SK-N-SH (cell line): ENCODE measurements at regions not wholly inside any gene's neighbourhood (a gene's known extent, or its start where the extent isn't known, plus 50 kb on each side); places are given as distances from the start of the nearest gene placed in this dataset.

ENCODE experiments used
- CTCF ChIA-PET: fragments of 300-600, 350-600 bp; formaldehyde crosslinking; extraction: SDS; loops from one replicate; lab custom pipeline; 2021; lab: Yijun Ruan, JAX
- POLR2A ChIA-PET: fragments of 350-600 bp; sonication (Branson Sonifier 250); formaldehyde crosslinking; extraction: SDS; loops from one replicate; lab custom pipeline; 2020; ENCODE audit warnings: antibody characterized with exemption, inconsistent platforms; lab: Yijun Ruan, JAX
- DNase-seq: peaks from one replicate; pipeline ENCODE4 v3.0.0; 2012
- H2AFZ ChIP-seq: fragments of 200-600 bp; sonication (generic); 2 replicates; pipeline ENCODE4 v1.8.1; 2016; ENCODE audit warnings: antibody characterized with exemption, mild to moderate bottlenecking, low read depth
- H3F3A ChIP-seq: fragments of 200-600 bp; sonication (generic); replicated peaks from 2 replicates; pipeline ENCODE3; 2016; ENCODE audit warnings: antibody characterized with exemption, mild to moderate bottlenecking; ENCODE audit not compliant: insufficient read depth
- H3K27ac ChIP-seq, 2 experiments: fragments of 200-500 bp in 1 of 2; fragments of 200-600 bp in 1 of 2; sonication (Bioruptor generic) in 1 of 2; sonication (generic), shearing (Covaris generic) in 1 of 2; 2 replicates each; pipeline versions ENCODE4 v1.5.1 to v1.6.1; 2014 to 2016; ENCODE audit warnings: low read depth in 2 of 2, inconsistent platforms in 1 of 2, low read length in 1 of 2, mild to moderate bottlenecking in 1 of 2, mixed read lengths in 1 of 2
- H3K27me3 ChIP-seq: fragments of 200-600 bp; sonication (generic), shearing (Covaris generic); 2 replicates; pipeline ENCODE4 v1.6.1; 2016; ENCODE audit warnings: mixed run types; ENCODE audit not compliant: insufficient read depth
- H3K36me3 ChIP-seq, 2 experiments: fragments of 200-500 bp in 1 of 2; fragments of 200-600 bp in 1 of 2; sonication (Bioruptor generic) in 1 of 2; sonication (generic) in 1 of 2; replicated peaks in 1 of 2; 2 replicates each; pipeline versions ENCODE3 to v1.5.1; 2014 to 2016; ENCODE audit warnings: low read length in 1 of 2, mild to moderate bottlenecking in 1 of 2; ENCODE audit not compliant: insufficient read depth in 2 of 2, control insufficient read depth in 1 of 2
- H3K4me1 ChIP-seq, 2 experiments: fragments of 200-500 bp in 1 of 2; fragments of 200-600 bp in 1 of 2; sonication (Bioruptor generic) in 1 of 2; sonication (generic), shearing (Covaris generic) in 1 of 2; 2 replicates each; pipeline versions ENCODE4 v1.5.1 to v1.6.1; 2014 to 2016; ENCODE audit warnings: low read depth in 1 of 2, low read length in 1 of 2, mixed run types in 1 of 2; ENCODE audit not compliant: insufficient read depth in 2 of 2, control insufficient read depth in 1 of 2
- H3K4me2 ChIP-seq: fragments of 200-600 bp; sonication (generic), shearing (Covaris generic); 2 replicates; pipeline ENCODE4 v1.6.1; 2017; ENCODE audit warnings: mixed run types
- H3K4me3 ChIP-seq, 2 experiments: fragments of 200-500 bp in 1 of 2; fragments of 200-600 bp in 1 of 2; sonication (Bioruptor generic) in 1 of 2; sonication (generic), shearing (Covaris generic) in 1 of 2; 2 replicates each; pipeline versions ENCODE4 v1.5.1 to v1.8.1; 2014 to 2016; ENCODE audit warnings: low read depth in 2 of 2, inconsistent platforms in 1 of 2, low read length in 1 of 2, mild to moderate bottlenecking in 1 of 2, mixed read lengths in 1 of 2, moderate library complexity in 1 of 2
- H3K79me2 ChIP-seq: fragments of 200-600 bp; sonication (generic); 2 replicates; pipeline ENCODE4 v1.8.1; 2017; ENCODE audit warnings: mild to moderate bottlenecking; ENCODE audit not compliant: insufficient read depth
- H3K9ac ChIP-seq: fragments of 200-600 bp; sonication (generic); 2 replicates; pipeline ENCODE4 v1.6.1; 2017; ENCODE audit warnings: mixed run types
- H3K9me2 ChIP-seq: fragments of 200-600 bp; sonication (generic); 2 replicates; pipeline ENCODE4 v1.6.1; 2017; ENCODE audit warnings: mixed run types
- H3K9me3 ChIP-seq: fragments of 200-600 bp; sonication (generic); 2 replicates; pipeline ENCODE4 v1.6.1; 2017; ENCODE audit warnings: mixed run types, mild to moderate bottlenecking, moderate library complexity
- H4K20me1 ChIP-seq: fragments of 200-600 bp; sonication (generic); 2 replicates; pipeline ENCODE4 v1.6.1; 2017; ENCODE audit warnings: mild to moderate bottlenecking, mixed run types; ENCODE audit not compliant: insufficient read depth
- CHD2 ChIP-seq: fragments of 150-350 bp; IDR thresholded peaks from 2 replicates; pipeline ENCODE4 v1.6.1; 2018; ENCODE audit warnings: low read length; ENCODE audit not compliant: partially characterized antibody
- CTCF ChIP-seq: fragments of 200-600 bp; sonication (generic); IDR thresholded peaks from 2 replicates; pipeline ENCODE4 v1.6.1; 2017; ENCODE audit warnings: antibody characterized with exemption, mild to moderate bottlenecking, moderate library complexity
- EP300 ChIP-seq, 2 experiments: IDR thresholded peaks; 2 replicates each; pipeline versions ENCODE4 v1.4.0 to v1.6.1; 2012; ENCODE audit warnings: borderline replicate concordance in 1 of 2, low read depth in 1 of 2, low read length in 1 of 2
- FOXM1 ChIP-seq: IDR thresholded peaks from 2 replicates; pipeline ENCODE4 v1.4.0; 2012; ENCODE audit warnings: low read depth, mild to moderate bottlenecking
- GATA2 ChIP-seq: sonication (generic); formaldehyde crosslinking; IDR thresholded peaks from 2 replicates; pipeline ENCODE4 v1.5.0; 2020; ENCODE audit warnings: mild to moderate bottlenecking, missing genetic modification reagents
- JUND ChIP-seq: IDR thresholded peaks from 2 replicates; pipeline ENCODE4 v1.4.0; 2012
- MXI1 ChIP-seq: IDR thresholded peaks from 2 replicates; pipeline ENCODE4 v1.6.1; 2012; ENCODE audit warnings: mild to moderate bottlenecking, low read depth, low read length, improper control_type of control experiment
- NFIC ChIP-seq: IDR thresholded peaks from 2 replicates; pipeline ENCODE4 v1.4.0; 2012; ENCODE audit warnings: borderline replicate concordance
- POLR2AphosphoS5 ChIP-seq: IDR thresholded peaks from 2 replicates; pipeline ENCODE4 v1.6.1; 2012; ENCODE audit warnings: low read depth, low read length
- RXRA ChIP-seq: IDR thresholded peaks from 2 replicates; pipeline ENCODE4 v1.4.0; 2012; ENCODE audit warnings: low read depth, mild to moderate bottlenecking, borderline replicate concordance
- SIN3A ChIP-seq: IDR thresholded peaks from 2 replicates; pipeline ENCODE4 v1.6.1; 2012; ENCODE audit warnings: low read depth, mild to moderate bottlenecking, low read length, moderate library complexity, borderline replicate concordance
- SMC3 ChIP-seq: IDR thresholded peaks from 2 replicates; pipeline ENCODE4 v1.6.1; 2012; ENCODE audit warnings: low read depth, low read length, improper control_type of control experiment
- TAF1 ChIP-seq: IDR thresholded peaks from 2 replicates; pipeline ENCODE4 v1.6.1; 2012; ENCODE audit warnings: low read depth, mild to moderate bottlenecking, low read length, moderate library complexity, borderline replicate concordance
- TCF12 ChIP-seq: IDR thresholded peaks from 2 replicates; pipeline ENCODE4 v1.4.0; 2012
- USF2 ChIP-seq: fragments of 150-350 bp; IDR thresholded peaks from 2 replicates; pipeline ENCODE4 v1.6.1; 2017; ENCODE audit warnings: antibody characterized with exemption, low read length, low read depth, borderline replicate concordance
- WGBS: methylation state at CpG from one replicate; pipeline ENCODE4 v1.1.6; 2017; ENCODE audit warnings: low lambda C conversion rate; 5-methylcytosine and 5-hydroxymethylcytosine counted together
- TF ChIP-seq, protein P1 (sequence below): IDR thresholded peaks from 2 replicates; pipeline ENCODE4; 2012

DNA sequence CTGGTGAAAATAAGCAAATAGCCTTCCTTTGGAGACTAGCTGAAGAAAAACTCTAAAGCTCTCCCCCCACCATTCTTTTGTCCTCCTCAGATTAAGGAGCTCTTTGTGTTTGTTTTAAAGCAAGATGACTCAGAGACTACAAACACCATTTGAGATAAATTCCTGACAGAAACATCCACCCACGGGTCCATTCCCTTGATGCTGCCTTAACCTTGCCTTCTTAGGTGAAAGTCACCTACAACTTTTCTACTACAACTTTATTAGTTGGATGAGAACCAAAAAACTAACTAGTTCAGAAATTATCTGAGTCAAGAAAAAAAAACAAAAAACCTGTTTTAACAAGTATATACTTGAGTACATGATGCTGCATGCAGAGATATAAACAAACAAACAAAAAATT lies 831.1 kb downstream of the NR2F1-AS1 start:
- Histone ChIP-seq H3K4me3 (no peak overlapping the region), H3K27me3 (no peaks in the 10 kb centered on the region), H3K36me3 (no peaks in the 10 kb centered on the region), H3K79me2 (no peaks in the 10 kb centered on the region), H3K9me3 (no peaks in the 10 kb centered on the region), H3K27ac (no peak overlapping the region), H2AFZ (no peak overlapping the region), H3K4me2 (no peak overlapping the region), H3K9ac (no peak overlapping the region), H4K20me1 (no peaks in the 10 kb centered on the region), H3K4me1 (no peaks in the 10 kb centered on the region; a peak in 1 of 4 replicates), H3K9me2 (no peaks in the 10 kb centered on the region), H3F3A (no peaks in the 10 kb centered on the region)
- TF ChIP-seq JUND = no peak
- no peak for TF ChIP-seq USF2
- no peak for TF ChIP-seq CTCF
- no peak for TF ChIP-seq TAF1
- no peak for TF ChIP-seq FOXM1
- no peak for TF ChIP-seq TCF12
- TF ChIP-seq, protein P1, sequence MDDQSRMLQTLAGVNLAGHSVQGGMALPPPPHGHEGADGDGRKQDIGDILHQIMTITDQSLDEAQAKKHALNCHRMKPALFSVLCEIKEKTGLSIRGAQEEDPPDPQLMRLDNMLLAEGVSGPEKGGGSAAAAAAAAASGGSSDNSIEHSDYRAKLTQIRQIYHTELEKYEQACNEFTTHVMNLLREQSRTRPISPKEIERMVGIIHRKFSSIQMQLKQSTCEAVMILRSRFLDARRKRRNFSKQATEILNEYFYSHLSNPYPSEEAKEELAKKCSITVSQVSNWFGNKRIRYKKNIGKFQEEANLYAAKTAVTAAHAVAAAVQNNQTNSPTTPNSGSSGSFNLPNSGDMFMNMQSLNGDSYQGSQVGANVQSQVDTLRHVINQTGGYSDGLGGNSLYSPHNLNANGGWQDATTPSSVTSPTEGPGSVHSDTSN = no peak
- TF ChIP-seq GATA2 (CRISPR knock-in tag) = no peak
- no peak for TF ChIP-seq POLR2AphosphoS5
- TF ChIP-seq EP300 (IDR thresholded peaks at IDR 0.05; ENCODE audit: borderline replicate concordance in 1 of 2, low read depth in 1 of 2, low read length in 1 of 2) = no peak
- TF ChIP-seq NFIC = no peak
- no peak for TF ChIP-seq SIN3A
- no peak for TF ChIP-seq RXRA
- no peak for TF ChIP-seq SMC3
- no peak for TF ChIP-seq MXI1
- TF ChIP-seq CHD2 = no peak
- ChIA-PET POLR2A (no interaction called here), CTCF (interaction anchor here (0.9 kb wide), 1 partner anchor 55 kb away, joined by 3 read pairs; no protein-coding TSS in a partner anchor)
- 70% methylated on average over 1 of the region's 1 CpG for WGBS
- no peak for DNase-seq
